OCI-LY7 (cell line): ENCODE measurements at regions not wholly inside any gene's neighbourhood (a gene's known extent, or its start where the extent isn't known, plus 50 kb on each side); places are given as distances from the start of the nearest gene placed in this dataset.

ENCODE experiments used
- EZH2phosphoT487 ChIP-seq: fragments of 200-600 bp; sonication (generic); IDR thresholded peaks from 2 replicates; pipeline ENCODE4 v1.6.1; 2018; ENCODE audit warnings: low read depth, borderline replicate concordance, mild to moderate bottlenecking, mixed run types, antibody characterized with exemption, low read length, moderate library complexity, mixed read lengths
- TF ChIP-seq, protein P1 (sequence below): fragments of 200-600 bp; sonication (generic); conservative IDR thresholded peaks from 2 replicates; pipeline ENCODE4 v1.5.1; 2014; ENCODE audit warnings: mild to moderate bottlenecking, antibody characterized with exemption, low read length, moderate library complexity, mixed read lengths

DNA sequence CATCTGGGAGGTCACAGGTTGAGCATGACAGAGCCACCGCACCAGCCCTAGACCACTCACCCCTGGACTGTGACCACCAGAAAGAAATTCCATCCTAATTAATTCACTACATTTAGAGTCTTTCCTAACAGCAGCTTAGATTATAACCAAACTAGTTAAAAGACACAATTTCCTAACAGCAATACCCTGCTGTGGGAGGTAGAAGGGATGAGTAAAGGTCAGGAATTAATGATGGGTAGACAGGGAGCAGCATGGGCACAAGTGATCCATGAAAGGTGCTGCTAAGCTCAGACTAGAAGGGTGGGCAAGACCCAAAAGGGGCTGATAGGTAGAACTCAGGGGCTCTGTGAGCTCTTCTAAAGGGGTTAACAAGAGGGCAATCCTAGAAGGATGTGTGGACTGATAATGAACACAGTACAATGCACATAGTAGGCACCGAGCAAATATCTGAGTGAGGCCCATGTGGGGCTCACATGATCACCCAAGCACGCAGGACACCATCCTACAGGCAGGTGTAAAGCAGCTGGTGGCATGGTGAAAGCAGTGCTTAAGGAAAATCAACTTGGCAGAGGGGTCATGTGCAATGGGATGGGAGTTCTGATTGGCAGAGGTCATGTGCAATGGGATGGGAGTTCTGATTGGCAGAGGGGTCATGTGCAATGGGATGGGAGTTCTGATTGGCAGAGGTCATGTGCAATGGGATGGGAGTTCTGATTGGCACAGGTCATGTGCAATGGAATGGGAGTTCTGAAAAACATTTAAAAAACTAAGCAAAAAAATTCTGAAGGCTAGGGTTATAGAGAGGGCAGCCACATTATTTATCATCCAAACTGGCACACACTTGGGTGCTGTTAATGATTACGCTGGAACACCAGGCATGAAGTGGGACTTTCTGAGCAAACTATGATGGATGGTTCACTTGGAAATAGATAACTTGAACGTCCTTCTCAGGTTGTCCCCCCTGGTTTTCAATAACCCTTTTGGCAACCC is 188.2 kb upstream of the FOXQ1 start:
- TF ChIP-seq, protein P1, sequence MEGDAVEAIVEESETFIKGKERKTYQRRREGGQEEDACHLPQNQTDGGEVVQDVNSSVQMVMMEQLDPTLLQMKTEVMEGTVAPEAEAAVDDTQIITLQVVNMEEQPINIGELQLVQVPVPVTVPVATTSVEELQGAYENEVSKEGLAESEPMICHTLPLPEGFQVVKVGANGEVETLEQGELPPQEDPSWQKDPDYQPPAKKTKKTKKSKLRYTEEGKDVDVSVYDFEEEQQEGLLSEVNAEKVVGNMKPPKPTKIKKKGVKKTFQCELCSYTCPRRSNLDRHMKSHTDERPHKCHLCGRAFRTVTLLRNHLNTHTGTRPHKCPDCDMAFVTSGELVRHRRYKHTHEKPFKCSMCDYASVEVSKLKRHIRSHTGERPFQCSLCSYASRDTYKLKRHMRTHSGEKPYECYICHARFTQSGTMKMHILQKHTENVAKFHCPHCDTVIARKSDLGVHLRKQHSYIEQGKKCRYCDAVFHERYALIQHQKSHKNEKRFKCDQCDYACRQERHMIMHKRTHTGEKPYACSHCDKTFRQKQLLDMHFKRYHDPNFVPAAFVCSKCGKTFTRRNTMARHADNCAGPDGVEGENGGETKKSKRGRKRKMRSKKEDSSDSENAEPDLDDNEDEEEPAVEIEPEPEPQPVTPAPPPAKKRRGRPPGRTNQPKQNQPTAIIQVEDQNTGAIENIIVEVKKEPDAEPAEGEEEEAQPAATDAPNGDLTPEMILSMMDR: no peak
- no peak for TF ChIP-seq EZH2phosphoT487
